Colonic mucosa (tissue), 4 donors: ENCODE measurements at regions not wholly inside any gene's neighbourhood (a gene's known extent, or its start where the extent isn't known, plus 50 kb on each side); places are given as distances from the start of the nearest gene placed in this dataset.

Source experiments
- DNase-seq: peaks from one replicate; pipeline ENCODE4 v3.0.0-alpha.2; 2020
- H3K27ac ChIP-seq: fragments of 200-600 bp; one replicate; pipeline ENCODE4 v1.8.0; 2021
- H3K27me3 ChIP-seq: fragments of 200-600 bp; one replicate; pipeline ENCODE4 v1.8.0; 2021
- H3K36me3 ChIP-seq: fragments of 200-600 bp; one replicate; pipeline ENCODE4 v1.8.0; 2021
- H3K4me1 ChIP-seq: fragments of 200-600 bp; one replicate; pipeline ENCODE4 v1.8.0; 2021; ENCODE audit warnings: mild to moderate bottlenecking
- H3K4me3 ChIP-seq: fragments of 200-600 bp; one replicate; pipeline ENCODE4 v1.8.0; 2021
- H3K9ac ChIP-seq, 2 donors: one replicate each; pipeline ENCODE4 v1.7.0; 2013; ENCODE audit warnings: control low read depth in 2 of 2, low read depth in 2 of 2, low read length in 2 of 2
- H3K9me3 ChIP-seq: fragments of 200-600 bp; one replicate; pipeline ENCODE4 v1.8.0; 2021
- CTCF ChIP-seq: fragments of 200-600 bp; IDR thresholded peaks from one replicate; pipeline ENCODE4 v1.8.0; 2022; ENCODE audit warnings: antibody characterized with exemption, mild to moderate bottlenecking
- intact Hi-C: fragments of 100-400 bp; cut with DNase I; formaldehyde crosslinking; loops from one replicate; pipeline ENCODE4 v1.14.1; 2022
- donor health status: healthy.
- donor health status: DM: no; HTN: no; CAD: no.
- donor health status: DM: no; HTN: no; CAD: no.

- H3K9me3 ChIP-seq, result no peaks in the 10 kb centered on the region
- TF ChIP-seq CTCF, result no peak
- H3K36me3 ChIP-seq, result no peaks in the 10 kb centered on the region
- DNase-seq, result no peak
- H3K9ac ChIP-seq, result no peak overlapping the region
- no peak overlapping the region for H3K27ac ChIP-seq
- intact Hi-C loops, result no loop called here
- no peaks in the 10 kb centered on the region for H3K27me3 ChIP-seq
- no peak overlapping the region for H3K4me3 ChIP-seq
- H3K4me1 ChIP-seq, result no peaks in the 10 kb centered on the region
Observed at GRCh38 chrX:6885909-6886308, 261.6 kb upstream of the STS start.

GRCh38 chrX:6885396-6885795, 262.1 kb upstream of the STS start:
- intact Hi-C loops, result no loop called here
- TF ChIP-seq CTCF, result no peak

GRCh38 chrX:6861456-6861855, 286.1 kb upstream of the STS start:
- Histone ChIP-seq H3K4me1 (no peaks in the 10 kb centered on the region), H3K4me3 (no peak overlapping the region), H3K9ac (no peak overlapping the region), H3K36me3 (no peaks in the 10 kb centered on the region), H3K27ac (no peak overlapping the region), H3K9me3 (no peaks in the 10 kb centered on the region), H3K27me3 (no peaks in the 10 kb centered on the region)
- intact Hi-C loops, result no loop called here
- TF ChIP-seq CTCF, result no peak
- DNase-seq, result no peak

More at GRCh38 chrX:6885396-6885795, 262.1 kb upstream of the STS start:
- H3K4me3 ChIP-seq, result no peak overlapping the region
- no peak for DNase-seq
- H3K27me3 ChIP-seq, result no peaks in the 10 kb centered on the region
- no peak overlapping the region for H3K27ac ChIP-seq
- no peaks in the 10 kb centered on the region for H3K36me3 ChIP-seq
- no peaks in the 10 kb centered on the region for H3K9me3 ChIP-seq
- no peak overlapping the region for H3K9ac ChIP-seq
- H3K4me1 ChIP-seq, result no peaks in the 10 kb centered on the region

- intact Hi-C loops, result no loop called here
- Histone ChIP-seq H3K9ac (no peak overlapping the region), H3K4me1 (no peaks in the 10 kb centered on the region), H3K27ac (no peak overlapping the region), H3K36me3 (no peaks in the 10 kb centered on the region), H3K9me3 (no peaks in the 10 kb centered on the region), H3K27me3 (no peaks in the 10 kb centered on the region), H3K4me3 (no peak overlapping the region)
- no peak for DNase-seq
- TF ChIP-seq CTCF, result no peak
Observed at GRCh38 chrX:6857749-6858148, 289.8 kb upstream of the STS start.

GRCh38 chrX:6856471-6856870, 291.0 kb upstream of the STS start:
- no peak for DNase-seq
- no peak for TF ChIP-seq CTCF
- Histone ChIP-seq H3K4me3 (no peak overlapping the region), H3K27ac (no peak overlapping the region), H3K4me1 (no peaks in the 10 kb centered on the region), H3K9ac (no peak overlapping the region), H3K27me3 (no peaks in the 10 kb centered on the region), H3K36me3 (no peaks in the 10 kb centered on the region), H3K9me3 (no peaks in the 10 kb centered on the region)
- intact Hi-C loops, result no loop called here

- DNase-seq, result no peak
- H3K4me3 ChIP-seq, result no peak overlapping the region
- TF ChIP-seq CTCF, result no peak
- H3K9ac ChIP-seq, result no peak overlapping the region
- no peaks in the 10 kb centered on the region for H3K36me3 ChIP-seq
- H3K27ac ChIP-seq, result no peak overlapping the region
- H3K9me3 ChIP-seq, result no peaks in the 10 kb centered on the region
- H3K27me3 ChIP-seq, result no peaks in the 10 kb centered on the region
- H3K4me1 ChIP-seq, result no peaks in the 10 kb centered on the region
- intact Hi-C loops, result no loop called here
Observed at GRCh38 chrX:6852869-6853268, 294.6 kb upstream of the STS start.
